ENCODE measurements at regions not wholly inside any gene's neighbourhood (a gene's known extent, or its start where the extent isn't known, plus 50 kb on each side); places are given as distances from the start of the nearest gene placed in this dataset.

DNA sequence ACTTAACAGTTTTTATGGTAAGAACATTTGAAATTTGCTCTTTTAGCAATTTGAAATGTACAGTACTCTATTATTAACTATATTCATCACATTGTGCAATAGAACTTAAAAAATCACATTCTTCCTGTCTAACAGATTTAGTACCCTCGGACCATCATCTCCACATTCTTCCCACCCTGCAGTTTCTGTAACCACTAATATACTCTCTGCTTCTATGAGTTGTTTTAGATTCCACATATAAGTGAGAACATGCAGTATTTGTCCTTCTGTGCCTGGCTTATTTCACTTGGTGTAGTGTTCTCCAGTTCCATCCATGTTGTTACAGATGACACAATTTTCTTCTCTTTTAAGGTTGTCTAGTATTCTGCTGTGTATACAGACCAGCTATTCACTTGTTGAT lies 88.9 kb upstream of the SEC61G start:
- DNase-seq (ENCODE audit: low spot score) = no peak

DNA sequence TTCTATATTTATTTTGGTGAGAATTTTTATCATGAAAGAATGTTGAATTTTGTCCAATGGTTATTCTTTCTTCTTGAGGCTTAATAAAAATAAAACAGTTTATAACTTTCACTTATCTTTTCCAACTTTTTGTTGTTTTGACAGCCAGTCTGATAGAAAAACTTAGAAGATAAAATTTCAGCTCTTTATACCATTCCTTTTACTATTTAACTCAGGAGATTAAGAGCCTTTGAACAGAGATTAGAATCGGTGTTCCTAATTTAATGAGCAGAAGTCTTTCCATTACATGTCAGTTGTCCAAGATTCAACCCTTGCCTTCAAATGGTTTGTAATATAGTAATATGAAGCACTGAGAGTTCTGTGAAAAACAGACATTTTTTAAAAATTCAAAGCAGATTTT lies 97.8 kb upstream of the SEC61G start:
- no peak for DNase-seq (ENCODE audit: low spot score)

DNA sequence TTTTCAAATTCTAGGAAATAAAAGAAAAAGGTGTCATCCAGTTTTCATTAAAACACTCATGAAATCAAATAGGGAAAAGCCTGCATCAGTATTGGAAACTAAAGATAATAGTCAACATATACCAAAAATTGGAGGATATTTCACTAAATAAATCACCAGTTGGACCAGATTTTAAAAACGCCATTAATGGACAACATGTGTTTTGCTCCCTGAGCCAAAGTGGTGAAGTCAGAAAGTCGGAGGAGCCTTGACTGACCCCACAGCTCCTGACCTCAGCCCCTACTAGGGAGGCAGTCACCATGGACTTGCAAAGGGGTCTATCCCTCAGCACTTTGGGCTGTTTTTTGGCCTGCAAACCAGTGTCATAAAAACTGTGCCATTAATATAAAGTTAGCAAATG lies 98.3 kb upstream of the SEC61G start:
- DNase-seq (ENCODE audit: low spot score) = no peak

DNA sequence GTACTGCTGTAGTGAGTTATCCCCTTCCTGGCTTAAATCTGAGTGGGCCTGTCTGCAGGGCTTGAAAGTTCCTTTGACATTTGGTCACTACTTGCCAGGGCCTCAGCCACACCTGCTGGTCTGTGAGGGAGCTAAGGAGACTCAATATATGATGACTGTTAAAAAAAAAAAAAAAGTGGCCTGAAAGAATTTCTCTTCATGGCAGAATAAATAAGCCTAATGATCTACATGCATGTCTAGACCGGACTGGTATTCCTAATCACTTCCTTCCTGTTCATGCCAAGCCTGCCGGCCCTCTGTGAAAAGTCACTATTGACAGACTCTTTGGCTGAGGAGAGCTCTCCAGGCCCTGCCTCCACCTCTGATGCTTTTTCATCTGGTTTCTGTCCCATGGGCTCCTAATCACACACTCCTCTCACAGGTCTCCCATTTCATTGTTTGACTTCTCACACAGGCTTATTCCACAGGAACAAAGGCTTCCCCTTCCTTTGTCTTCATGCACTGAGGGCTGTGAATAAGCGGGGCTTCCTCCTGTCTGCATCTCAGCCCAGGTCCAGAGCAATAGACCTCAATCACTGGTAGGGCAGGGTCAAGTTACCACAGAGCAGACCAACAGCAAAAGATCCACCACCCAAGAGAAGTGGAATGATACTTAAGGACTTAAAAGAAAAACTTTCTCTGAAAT lies 99.1 kb upstream of the SEC61G start:
- no peak for DNase-seq (ENCODE audit: low spot score)

DNA sequence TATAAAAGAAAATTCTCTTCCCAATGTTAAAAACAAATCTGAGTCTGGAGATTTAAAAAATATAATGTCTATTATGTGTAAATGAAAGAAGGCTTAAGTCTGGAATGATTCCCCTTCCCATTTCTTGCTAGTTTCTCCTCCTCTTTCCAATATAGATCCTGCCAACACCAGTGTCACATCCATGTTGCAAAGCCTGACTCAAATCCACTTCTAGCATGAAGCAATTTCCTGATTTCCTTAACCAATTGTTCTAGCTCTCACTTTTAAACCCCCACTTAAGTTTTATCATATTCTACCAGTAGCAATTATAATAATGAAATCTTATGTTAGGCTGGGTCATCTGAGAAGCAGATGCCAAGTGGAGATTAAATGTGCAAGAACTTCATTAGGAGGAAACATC lies 100.1 kb upstream of the SEC61G start:
- no peak for DNase-seq (ENCODE audit: low spot score)

DNA sequence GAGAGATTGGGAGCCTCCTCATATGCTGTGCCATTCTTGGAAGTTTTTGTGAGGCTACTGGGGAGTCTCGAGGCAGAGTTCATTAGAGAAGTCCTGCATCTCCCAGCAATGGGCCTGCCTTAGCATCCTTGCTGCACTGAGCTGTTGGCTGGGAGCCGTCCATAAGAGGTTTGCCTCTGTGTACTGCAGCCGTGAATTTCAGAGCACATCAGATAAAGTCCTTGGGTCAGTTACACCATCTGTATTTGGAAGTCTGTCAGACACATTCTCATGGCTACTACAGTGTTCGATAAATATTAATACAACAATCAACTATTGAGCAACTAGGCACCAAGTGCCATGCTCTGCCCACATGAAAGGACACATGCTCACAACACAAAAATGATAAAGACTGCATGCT lies 100.5 kb upstream of the SEC61G start:
- no peak for DNase-seq (ENCODE audit: low spot score)

DNA sequence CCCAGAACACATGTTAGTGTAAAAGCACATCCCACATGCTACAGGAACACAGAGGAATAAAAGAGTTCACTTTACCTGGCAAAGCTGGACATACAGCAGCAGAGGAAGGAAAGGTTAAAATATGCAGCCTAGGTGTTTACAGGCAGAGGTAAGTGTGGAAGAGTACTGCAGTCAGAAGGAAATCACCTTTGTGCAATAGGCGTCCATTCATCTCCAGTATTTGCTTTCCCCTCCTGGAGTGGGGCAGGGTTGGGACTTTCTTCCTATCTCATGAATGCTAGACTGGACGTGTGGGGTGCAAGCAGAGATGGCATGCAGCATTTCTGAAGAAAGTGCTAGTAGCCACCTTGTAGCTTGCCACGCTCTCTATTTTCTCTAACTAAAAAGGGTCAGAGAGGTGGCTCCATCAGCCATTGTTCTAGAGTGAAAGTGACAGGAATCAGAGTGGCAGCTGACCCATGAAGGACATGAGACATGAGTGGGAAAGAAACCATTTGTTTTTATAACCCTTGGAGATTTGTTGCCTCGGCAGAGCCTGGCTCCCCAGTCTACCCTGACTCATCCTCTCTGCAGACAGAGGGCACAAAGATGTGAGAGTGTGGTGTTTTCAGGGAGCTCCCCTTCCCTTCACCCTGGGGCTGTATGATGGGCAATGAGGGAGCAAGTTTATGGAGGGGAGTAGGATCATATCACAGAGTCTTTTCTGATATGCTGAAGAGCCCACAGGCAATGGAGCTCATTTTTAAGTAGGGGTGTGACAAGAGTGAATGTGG lies 101.2 kb upstream of the SEC61G start:
- no peak for DNase-seq (ENCODE audit: low spot score)

DNA sequence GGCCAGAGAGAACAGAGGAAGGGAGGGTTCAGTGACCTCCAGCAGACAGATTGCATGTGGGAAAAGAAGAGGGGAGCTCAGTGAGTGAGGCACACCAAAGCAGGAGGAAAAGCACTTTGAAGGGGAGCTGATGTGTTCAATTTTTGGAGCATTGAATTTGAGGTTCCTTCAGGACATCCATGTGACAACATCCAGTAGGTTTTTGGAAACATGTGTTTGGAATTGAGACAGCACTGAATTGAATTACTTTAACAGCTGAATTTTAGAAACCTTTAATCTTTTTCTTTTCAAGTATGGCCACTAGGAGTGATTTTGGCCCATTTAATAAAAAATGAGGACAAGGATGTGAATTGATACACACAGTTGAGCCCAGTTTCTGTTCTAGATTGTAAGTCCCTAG lies 101.8 kb upstream of the SEC61G start:
- DNase-seq (ENCODE audit: low spot score) = no peak

DNA sequence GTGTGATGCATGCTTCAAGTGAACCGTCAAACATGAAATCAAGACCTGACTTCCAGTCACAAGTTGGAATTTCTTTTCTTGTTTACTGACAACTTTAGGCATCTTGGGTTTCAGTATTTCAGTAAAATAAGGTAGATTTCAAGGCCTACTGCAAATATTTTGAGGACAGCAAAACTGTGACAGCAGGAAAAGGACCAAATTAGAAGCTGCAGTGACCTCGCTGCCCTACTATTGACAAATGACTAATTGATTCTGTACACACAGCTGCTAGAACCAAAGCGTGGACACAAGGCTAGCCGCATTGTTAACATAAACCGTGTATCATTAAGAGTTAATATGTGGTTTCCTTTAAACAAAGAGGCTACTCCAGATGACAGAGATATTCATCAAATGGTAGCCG lies 105.7 kb upstream of the SEC61G start:
- no peak for DNase-seq (ENCODE audit: low spot score)

DNA sequence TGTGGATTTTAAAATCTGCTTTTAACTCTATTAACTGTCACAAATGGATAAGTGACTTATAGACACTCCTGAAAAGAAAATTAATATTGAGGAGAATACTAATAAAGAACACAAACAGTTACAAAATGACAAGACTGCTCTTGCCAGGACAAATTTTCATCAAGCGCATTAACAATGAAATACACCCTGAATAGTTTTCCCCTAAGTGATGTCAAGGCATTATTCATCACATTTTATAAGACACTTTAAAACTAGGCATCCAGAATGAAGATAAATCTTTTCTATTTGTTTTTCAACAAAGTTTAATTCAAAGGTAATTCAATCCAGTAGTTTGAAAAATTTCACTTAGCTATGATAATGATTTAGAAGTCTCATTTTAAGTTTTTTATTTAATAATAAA lies 110.5 kb upstream of the SEC61G start:
- no peak for DNase-seq (ENCODE audit: low spot score)

DNA sequence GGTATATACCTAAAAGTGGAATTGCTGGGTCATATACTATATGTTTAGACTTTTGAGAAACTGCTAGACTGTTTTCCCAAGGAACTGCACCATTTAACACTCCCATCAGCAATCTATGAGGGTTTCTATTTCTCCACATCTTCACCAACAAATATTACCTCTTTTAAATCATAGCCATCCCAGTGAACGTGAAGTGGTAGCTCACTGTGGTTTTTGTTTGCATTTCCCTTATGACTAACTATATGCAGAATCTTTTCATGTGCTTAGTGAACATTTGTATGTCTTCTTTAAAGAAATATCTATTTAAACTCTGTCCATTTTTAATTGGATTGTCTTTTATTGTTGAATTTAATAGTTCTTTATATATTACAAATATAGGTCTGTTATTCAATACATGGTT lies 115.8 kb upstream of the SEC61G start:
- no peak for DNase-seq (ENCODE audit: low spot score)

DNA sequence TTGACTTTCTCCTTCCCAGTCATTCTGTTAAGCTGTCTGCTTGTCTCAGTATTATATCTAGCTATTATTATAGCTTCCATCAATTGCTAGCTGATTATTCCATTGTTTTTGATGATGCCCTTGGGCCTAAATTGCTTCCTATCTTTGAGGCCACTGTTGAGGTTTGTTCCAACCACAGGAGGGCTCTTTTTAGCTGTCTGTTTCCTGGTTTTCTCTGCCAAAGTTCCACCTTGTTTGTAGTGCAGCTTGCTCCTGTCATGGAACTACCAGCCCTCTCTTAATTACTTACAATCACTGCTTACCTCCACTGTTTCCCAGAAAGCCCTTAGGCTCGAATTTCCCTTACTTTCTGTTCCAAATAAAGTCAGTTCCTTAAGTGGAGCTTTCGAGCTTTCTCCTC lies 118.7 kb upstream of the SEC61G start:
- DNase-seq (ENCODE audit: low spot score) = no peak

DNA sequence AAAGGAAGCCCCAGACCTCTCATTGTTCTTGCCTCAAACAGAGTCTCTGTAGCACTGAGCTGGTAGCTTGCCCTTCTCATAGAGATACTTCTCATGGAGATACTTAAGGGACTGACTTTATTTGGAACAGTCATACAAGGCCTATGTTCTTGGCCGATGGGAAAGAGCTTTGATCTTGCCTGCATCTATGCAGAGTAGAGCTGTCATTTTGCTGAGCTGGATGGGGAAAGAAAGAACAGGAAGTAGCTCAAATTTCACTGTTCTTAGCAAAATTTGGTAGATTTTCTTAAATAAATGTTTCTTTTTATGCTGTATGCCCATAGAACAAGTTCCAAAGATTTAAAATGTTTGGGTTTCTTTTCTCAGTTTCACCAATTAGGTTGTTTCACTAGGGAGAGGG lies 119.3 kb upstream of the SEC61G start:
- DNase-seq (ENCODE audit: low spot score) = no peak

DNA sequence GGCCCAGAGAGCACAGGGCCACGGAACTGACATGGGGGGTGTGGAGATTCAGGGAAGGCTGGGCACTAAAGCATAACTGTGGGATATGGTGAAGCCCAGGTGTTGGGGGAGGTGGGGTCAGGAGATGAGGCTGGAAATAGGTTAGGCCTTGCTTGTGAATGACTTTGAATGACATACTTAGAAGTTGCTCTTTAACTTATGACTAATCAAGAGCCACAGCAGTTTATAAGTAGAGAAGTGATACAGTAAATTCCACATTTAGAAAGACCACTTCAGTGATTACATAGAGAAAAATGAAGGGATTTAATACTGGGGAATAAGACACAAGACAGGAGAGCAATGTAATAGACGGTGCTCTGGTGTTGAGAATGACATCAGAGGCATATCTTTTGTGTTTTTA lies 120.8 kb upstream of the SEC61G start:
- DNase-seq (ENCODE audit: low spot score) = no peak

DNA sequence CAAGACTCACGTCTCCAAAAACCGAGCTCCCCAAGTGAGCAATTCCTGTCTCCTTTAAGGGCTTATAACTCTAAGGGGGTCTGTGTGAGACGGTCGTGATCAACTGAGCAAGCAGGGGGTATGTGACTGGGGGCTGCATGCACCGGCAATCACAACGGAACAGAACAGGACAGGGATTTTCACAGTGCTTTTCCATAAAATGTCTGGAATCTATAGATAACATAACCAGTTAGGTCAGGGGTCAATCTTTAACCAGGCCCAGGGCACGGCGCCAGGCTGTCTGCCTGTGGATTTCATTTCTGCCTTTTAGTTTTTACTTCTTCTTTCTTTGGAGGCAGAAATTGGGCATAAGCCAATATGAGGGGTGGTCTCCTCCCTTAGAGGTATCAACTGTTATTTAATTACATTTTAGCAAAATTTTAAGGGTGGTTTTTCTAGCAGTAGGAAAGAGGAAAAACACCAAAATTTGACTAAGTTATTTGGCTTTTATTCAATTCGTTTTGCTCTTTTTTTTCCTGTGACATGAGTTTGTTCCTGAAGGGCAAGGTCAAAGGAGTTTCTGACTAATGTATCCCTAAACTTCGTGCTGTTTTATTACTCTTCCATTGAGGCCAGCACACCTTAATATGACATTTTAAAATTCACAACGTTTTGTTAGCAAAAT lies 121.4 kb upstream of the SEC61G start:
- no peak for DNase-seq (ENCODE audit: low spot score)

DNA sequence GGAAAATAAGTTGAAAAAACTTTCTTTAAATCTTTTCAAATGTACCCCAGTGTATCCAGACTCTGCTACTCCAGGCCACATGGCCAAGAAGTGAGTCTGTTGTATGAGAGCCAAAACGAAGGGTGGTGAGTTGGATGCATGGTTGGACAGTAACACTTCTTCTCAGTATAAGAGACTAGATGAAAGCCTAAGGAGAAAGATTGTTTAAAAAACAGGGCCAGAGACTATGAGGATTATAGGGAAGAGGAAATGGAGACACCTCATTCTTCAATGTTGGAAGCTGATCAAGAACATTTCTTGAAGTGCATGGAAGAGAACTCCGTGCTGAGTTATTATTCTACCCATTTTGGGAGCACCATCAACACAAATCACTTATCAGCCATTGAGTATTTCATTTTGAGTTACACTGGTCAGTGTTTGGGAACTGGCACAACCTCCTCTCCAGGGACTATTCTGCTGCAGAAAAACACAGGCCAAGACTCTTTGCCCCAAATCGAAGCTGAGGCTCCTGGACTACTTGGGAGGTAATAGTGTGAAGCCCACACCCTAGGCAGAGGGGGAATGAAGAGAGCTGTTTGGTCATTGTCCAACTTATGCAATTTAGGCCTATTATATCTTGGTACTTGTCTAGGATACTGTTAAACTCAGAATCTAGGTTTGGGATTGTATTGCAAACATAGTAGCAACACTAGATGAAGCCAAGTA lies 123.0 kb upstream of the SEC61G start:
- no peak for DNase-seq (ENCODE audit: low spot score)

DNA sequence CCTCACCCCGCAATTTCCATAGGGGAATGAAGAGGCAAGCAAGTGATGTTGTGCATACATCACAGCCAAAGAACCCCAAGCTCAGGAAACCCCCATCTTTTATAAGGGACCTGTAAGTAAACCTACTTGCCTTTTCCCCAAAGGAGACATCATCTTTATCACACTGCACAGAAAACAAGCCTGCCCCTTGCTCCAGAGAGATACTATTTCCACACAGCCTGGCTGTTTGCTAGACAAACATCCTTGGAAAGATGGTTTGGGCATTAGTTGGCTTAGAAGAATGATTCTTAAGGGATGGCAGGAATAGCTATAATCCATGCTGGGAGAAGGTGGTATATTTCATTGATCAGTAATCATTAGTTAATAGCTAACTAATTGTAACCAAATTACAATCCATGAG lies 123.7 kb upstream of the SEC61G start:
- DNase-seq (ENCODE audit: low spot score) = no peak

DNA sequence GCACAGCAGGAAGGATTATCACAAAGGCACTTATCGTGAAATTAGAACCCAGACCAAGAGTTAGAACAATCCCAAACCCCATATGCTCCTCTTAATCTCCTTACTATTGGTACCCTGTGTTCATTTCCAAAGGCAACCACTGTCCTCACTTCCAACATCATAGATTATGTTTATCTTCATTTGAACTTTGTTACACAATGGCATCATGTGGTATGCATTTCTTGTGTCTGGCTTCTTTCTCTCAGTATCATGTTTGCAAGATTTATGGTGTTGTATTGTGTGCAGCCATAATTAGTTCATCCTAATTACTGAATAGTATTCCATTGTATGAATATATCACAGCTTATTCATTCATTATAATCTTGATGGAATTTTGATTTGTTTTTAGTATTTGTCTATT lies 124.6 kb upstream of the SEC61G start:
- no peak for DNase-seq (ENCODE audit: low spot score)

DNA sequence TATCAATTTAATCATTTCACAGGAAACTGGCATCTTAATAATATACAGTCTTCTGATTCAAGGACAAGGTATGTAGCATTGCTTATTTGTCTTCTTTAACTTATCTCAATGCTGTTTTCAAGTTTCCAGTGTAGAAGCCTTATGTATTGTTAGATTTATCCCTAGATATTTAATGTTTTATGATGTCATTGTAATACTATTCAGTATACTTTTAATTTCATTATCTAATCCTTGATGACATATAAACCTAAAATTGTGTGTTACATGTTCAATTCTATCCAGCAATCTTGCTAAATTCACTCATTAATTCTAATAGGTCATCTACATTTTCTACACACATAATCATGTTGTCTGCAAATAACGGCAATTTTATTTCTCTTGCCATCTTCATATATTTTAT lies 126.3 kb upstream of the SEC61G start:
- no peak for DNase-seq (ENCODE audit: low spot score)

DNA sequence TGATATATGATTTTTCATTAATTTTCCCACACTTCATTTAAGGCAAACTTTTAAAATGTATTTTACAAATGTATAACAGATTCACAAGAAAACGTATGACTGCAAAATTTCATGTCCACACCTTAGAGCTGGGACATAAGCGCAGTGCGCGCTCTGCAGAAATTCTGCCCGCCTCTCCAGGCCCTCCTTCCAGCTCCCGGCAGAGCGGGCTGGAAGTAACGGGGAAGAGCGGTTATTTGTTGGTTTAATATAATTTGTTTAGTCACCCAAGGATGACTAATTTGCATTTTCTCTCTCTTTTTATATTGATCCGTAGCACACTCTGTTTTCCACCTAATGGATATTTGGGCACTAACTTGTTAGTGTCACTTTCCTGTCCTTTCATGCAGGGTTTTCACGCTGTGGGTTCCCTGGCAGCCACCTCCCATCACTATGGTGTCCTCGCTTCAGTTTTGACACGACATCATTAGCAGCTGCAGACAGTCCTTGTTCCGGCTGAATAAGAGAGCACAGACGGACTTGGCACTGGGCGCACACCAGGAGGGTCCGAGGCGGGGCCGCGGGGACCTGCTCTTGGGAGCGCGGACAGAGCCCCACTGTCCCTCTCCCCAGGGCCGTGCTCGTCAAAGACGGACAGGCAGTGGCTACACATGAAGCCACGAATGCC lies 129.2 kb upstream of the SEC61G start:
- no peak for DNase-seq (ENCODE audit: low spot score)

DNA sequence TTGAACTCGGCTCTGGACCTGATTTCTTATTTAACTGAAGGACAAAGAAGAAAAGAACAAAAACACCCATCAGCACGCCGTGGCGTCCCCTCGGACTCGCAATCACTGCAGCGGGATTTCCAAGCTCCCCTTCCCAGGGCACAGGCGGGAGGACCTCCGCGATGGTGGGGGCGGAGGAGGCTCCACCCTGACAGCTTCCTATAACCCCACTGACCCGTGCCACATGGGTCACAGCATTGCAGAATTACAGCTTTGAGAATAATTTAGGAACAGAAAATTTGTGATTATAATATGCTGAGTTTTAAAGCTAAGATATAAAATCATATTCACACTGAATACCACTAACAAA lies 129.7 kb upstream of the SEC61G start:
- DNase-seq (ENCODE audit: low spot score) = no peak

DNA sequence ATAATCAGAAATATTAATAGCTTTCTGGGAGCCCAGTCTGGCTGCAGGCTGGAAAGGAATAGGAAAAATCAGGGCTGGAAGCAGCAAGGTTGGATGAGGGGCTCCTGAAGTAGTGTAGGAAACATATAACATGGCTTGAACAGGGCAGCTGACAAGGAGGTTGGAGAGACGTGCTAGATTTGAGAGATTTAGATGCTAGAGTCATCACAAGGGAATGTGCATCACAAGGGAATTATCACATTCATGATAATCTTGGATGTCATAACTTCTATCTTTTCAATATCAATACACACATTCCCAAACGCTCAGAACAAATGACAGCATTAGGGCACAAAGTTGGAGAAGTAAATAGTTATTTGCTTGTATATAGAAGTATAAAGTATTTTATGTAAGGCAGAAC lies 120.9 kb upstream of the EGFR start:
- no peak for DNase-seq (ENCODE audit: low spot score)
